Subcutaneous abdominal adipose tissue (tissue), 5 donors: ENCODE measurements at regions not wholly inside any gene's neighbourhood (a gene's known extent, or its start where the extent isn't known, plus 50 kb on each side); places are given as distances from the start of the nearest gene placed in this dataset.
"Not testable (repeated sequence)": the region's sequence is repeated elsewhere in the genome, so short reads cannot be mapped to it uniquely, and the experiment has no call there.

Experiments
- H3K27ac ChIP-seq: one replicate; pipeline ENCODE4 v1.7.0; 2013; ENCODE audit warnings: low read depth, mild to moderate bottlenecking, inconsistent platforms, low read length, moderate library complexity
- H3K27me3 ChIP-seq, 5 donors: one replicate each; pipeline ENCODE4 v1.7.0; 2013; ENCODE audit warnings: low read length in 5 of 5, inconsistent platforms in 1 of 5; ENCODE audit not compliant: control insufficient read depth in 5 of 5, insufficient read depth in 4 of 5
- H3K36me3 ChIP-seq, 5 donors: one replicate each; pipeline ENCODE4 v1.7.0; 2013; ENCODE audit warnings: low read length in 5 of 5; ENCODE audit not compliant: control insufficient read depth in 5 of 5, insufficient read depth in 5 of 5
- H3K4me1 ChIP-seq, 5 donors: one replicate each; pipeline ENCODE4 v1.7.0; 2013; ENCODE audit warnings: low read length in 5 of 5, mild to moderate bottlenecking in 3 of 5, moderate library complexity in 1 of 5; ENCODE audit not compliant: control insufficient read depth in 5 of 5, insufficient read depth in 5 of 5
- H3K4me3 ChIP-seq, 5 donors: one replicate each; pipeline ENCODE4 v1.7.0; 2013; ENCODE audit warnings: low read length in 5 of 5, low read depth in 1 of 5
- H3K9ac ChIP-seq, 5 donors: one replicate each; pipeline ENCODE4 v1.7.0; 2013; ENCODE audit warnings: low read length in 5 of 5, mild to moderate bottlenecking in 4 of 5, moderate library complexity in 3 of 5
- H3K9me3 ChIP-seq, 5 donors: one replicate each; pipeline ENCODE4 v1.7.0; 2013; ENCODE audit warnings: low read length in 5 of 5; ENCODE audit not compliant: control insufficient read depth in 5 of 5
- donor health status: healthy.
- donor health status: healthy.
- donor health status: healthy.
- donor health status: healthy.
- donor health status: healthy.

- Histone ChIP-seq H3K36me3 (no peaks in the 10 kb centered on the region), H3K4me1 (no peaks in the 10 kb centered on the region), H3K27me3 (peaks cover 0 to 6% (median 2%) of the 10 kb centered on the region in 5 donors), H3K27ac (no peak overlapping the region), H3K9me3 (peaks cover 5 to 23% (median 13%) of the 10 kb centered on the region in 5 donors), H3K9ac (no peak overlapping the region), H3K4me3 (no peak overlapping the region)
Measured at GRCh38 chr10:128178302-128178958, 52.2 kb upstream of the MKI67 start.

DNA sequence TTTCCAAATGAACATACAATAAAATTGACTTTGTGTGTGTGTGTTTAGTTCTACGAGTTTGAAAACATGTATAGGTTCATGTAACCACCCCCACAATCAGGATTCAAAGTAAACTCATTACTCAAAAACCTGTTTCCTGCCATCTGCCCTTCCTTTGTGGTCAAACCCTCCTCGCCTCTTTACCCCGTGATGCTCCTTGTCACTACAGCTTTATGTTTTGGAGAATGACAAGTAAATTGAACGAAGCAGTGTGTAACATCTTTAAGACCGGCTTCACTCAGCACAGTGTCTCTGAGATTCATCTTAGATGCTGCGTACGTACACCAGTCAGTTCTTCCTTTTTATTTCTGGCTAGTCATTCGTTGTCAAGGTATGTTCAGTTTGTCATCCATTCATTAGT lies 54.6 kb upstream of the MKI67 start:
- Histone ChIP-seq H3K9me3 (peaks cover 0 to 11% (median 2%) of the 10 kb centered on the region in 5 donors), H3K4me3 (no peak overlapping the region), H3K4me1 (no peaks in the 10 kb centered on the region), H3K9ac (no peak overlapping the region), H3K36me3 (no peaks in the 10 kb centered on the region), H3K27me3 (peaks cover 0 to 6% (median 2%) of the 10 kb centered on the region in 5 donors), H3K27ac (no peak overlapping the region)

DNA sequence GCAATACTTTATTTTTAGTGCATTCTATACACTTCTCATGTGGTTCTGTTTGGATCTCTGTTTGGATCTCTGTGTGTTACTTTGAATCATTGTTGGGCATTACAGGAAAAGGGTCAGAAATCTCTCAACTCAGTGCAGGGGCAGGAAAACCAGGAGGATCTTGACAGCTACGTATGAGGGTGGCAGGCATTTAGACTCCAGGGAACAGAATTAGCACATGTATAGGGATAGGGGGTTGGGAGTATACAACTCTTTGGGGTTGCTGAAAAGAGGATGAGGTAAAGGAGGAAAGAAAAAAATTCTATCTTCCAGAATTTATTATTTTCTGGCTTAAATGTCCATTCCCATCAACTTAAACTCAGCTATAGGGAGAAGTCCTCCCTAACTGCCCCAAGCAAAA lies 59.4 kb upstream of the MKI67 start:
- no peaks in the 10 kb centered on the region for H3K4me1 ChIP-seq
- peaks cover 0 to 11% (median 2%) of the 10 kb centered on the region in 5 donors for H3K9me3 ChIP-seq
- H3K27me3 ChIP-seq, result peaks cover 6 to 13% (median 11%) of the 10 kb centered on the region in 5 donors
- no peaks in the 10 kb centered on the region for H3K36me3 ChIP-seq
- H3K9ac ChIP-seq, result no peak overlapping the region
- no peak overlapping the region for H3K4me3 ChIP-seq
- H3K27ac ChIP-seq, result no peak overlapping the region

DNA sequence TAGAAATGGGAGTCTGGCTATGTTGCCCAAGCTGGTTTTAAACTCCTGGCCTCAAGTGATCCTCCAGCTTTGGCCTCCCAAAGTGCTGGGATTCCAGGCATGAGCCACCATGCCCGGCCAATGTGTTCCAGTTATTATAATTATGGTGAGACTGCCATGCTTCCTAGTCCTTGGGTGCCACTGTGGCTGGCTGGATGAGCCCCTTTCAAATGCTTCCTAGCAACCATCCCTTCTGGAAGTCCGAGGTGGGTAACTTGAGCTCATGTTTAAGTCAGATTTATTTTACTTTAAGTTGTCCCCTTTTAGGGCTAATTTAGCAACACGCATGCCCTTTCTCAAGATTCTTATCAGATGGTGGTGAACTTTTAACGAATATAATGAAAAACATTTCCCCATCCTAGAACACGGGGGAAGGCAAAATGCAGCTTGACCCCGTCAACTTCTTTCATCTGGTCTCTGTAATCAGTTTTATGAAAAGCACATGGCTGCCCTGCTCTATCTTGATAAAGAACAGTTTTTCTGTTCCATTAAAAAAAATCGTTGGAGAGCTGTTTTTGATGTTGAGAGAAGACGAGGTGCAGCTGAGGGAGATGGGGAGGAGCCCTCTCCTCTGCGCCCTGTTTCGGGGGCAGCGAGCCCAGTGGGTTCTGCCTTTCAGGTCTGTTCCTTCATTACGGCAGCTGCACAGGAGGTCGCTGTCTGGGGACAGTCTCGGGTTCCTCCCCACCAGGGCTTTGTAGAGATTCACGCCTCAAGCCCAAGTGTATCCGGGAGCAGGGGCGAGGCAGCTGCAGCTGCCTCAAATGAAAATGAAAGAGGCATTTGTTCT lies 61.0 kb upstream of the MKI67 start:
- no peak overlapping the region for H3K27ac ChIP-seq
- H3K27me3 ChIP-seq, result peaks cover 6 to 16% (median 11%) of the 10 kb centered on the region in 5 donors
- no peaks in the 10 kb centered on the region for H3K36me3 ChIP-seq
- no peaks in the 10 kb centered on the region for H3K4me1 ChIP-seq
- H3K9me3 ChIP-seq, result peaks cover 0 to 11% (median 2%) of the 10 kb centered on the region in 5 donors
- no peak overlapping the region for H3K4me3 ChIP-seq
- no peak overlapping the region for H3K9ac ChIP-seq

- H3K36me3 ChIP-seq, result no peaks in the 10 kb centered on the region
- H3K9ac ChIP-seq, result no peak overlapping the region
- H3K4me1 ChIP-seq, result no peaks in the 10 kb centered on the region
- peaks cover 6 to 16% (median 12%) of the 10 kb centered on the region in 5 donors for H3K27me3 ChIP-seq
- H3K4me3 ChIP-seq, result no peak overlapping the region
- peaks cover 0 to 7% (median 2%) of the 10 kb centered on the region in 5 donors for H3K9me3 ChIP-seq
- no peak overlapping the region for H3K27ac ChIP-seq
Measured at GRCh38 chr10:128187788-128188185, 61.6 kb upstream of the MKI67 start.

GRCh38 chr10:128189176-128189575 lies 63.0 kb upstream of the MKI67 start:
- Histone ChIP-seq H3K36me3 (no peaks in the 10 kb centered on the region), H3K4me3 (no peak overlapping the region), H3K9me3 (no peaks in the 10 kb centered on the region), H3K9ac (no peak overlapping the region), H3K27ac (no peak overlapping the region), H3K4me1 (no peaks in the 10 kb centered on the region), H3K27me3 (peaks cover 6 to 16% (median 12%) of the 10 kb centered on the region in 5 donors)

- no peak overlapping the region for H3K27ac ChIP-seq
Measured at GRCh38 chr10:128191847-128192246, 65.6 kb upstream of the MKI67 start.

DNA sequence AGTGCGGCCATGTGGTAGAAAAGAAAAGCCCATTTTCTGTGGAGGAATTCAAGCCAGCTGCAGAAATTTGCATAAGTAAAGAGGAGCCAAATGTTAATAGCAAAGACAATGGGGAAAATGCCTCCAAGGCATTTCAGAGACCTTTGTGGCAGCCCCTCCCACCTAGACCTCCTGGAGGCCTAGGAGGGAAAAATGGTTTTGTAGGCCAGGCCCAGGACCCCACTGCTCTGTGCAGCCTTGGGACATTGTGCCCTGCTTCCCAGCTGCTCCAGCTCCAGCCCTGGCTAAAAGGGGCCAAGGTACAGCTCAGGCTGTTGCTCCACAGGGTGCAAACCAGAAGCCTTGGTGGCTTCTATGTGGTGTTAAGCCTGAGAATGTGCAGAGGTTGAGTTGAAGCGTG lies 75.6 kb upstream of the MKI67 start:
- H3K27ac ChIP-seq, H3K36me3 ChIP-seq, H3K4me3 ChIP-seq, H3K9ac ChIP-seq, H3K9me3 ChIP-seq, H3K27me3 ChIP-seq, H3K4me1 ChIP-seq: not testable (repeated sequence)

More at GRCh38 chr10:128191847-128192246, 65.6 kb upstream of the MKI67 start:
- H3K9me3 ChIP-seq, result no peaks in the 10 kb centered on the region
- no peaks in the 10 kb centered on the region for H3K4me1 ChIP-seq
- H3K36me3 ChIP-seq, result no peaks in the 10 kb centered on the region
- no peak overlapping the region for H3K4me3 ChIP-seq
- H3K9ac ChIP-seq, result no peak overlapping the region
- H3K27me3 ChIP-seq, result peaks cover 6 to 16% (median 12%) of the 10 kb centered on the region in 5 donors

DNA sequence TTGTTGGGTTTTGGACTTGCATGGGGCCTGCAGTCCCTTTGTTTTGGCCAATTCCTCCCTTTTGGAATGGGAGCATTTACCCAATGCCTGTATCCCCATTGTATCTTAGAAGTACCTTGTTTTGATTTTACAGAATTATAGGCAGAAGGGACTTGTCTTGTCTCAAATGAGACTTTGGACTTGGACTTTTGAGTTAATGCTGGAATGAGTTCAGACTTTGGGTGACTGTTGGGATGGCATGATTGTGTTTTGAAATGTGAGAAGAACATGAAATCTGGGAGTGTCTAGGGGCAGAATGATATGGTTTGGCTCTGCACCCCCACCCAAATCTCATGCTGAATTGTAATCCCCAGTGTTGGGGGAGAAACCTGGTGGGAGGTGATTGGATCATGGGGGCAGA lies 76.8 kb upstream of the MKI67 start:
- H3K4me3 ChIP-seq, result no peak overlapping the region
- H3K4me1 ChIP-seq, result peaks cover 0 to under 1% (median 0%) of the 10 kb centered on the region in 5 donors
- H3K36me3 ChIP-seq, result no peaks in the 10 kb centered on the region
- H3K27me3 ChIP-seq, result no peaks in the 10 kb centered on the region
- no peaks in the 10 kb centered on the region for H3K9me3 ChIP-seq
- no peak overlapping the region for H3K27ac ChIP-seq
- H3K9ac ChIP-seq, result no peak overlapping the region

DNA sequence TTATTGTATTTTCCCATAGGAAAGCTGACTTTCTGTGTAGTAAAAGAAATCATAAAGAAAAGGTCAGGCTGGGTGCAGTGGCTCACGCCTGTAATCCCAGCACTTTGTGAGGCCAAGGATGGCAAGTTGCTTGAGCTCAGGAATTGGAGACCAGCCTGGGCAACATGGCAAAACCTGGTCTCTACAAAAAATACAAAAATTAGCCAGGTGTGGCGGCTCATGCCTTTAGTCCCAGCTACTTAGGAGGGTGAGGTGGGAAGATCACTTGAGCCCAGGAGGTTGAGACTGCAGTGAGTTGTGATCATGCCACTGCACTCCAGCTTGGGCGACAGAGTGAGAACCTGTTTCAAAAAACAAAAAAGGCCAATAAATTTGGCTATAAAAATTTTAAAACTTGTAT lies 79.4 kb upstream of the MKI67 start:
- H3K27ac ChIP-seq, H3K36me3 ChIP-seq, H3K9ac ChIP-seq, H3K27me3 ChIP-seq, H3K4me3 ChIP-seq, H3K9me3 ChIP-seq: not testable (repeated sequence)
- peaks cover 0 to 14% (median 7%) of the 10 kb centered on the region in 5 donors for H3K4me1 ChIP-seq
